Colonic mucosa (tissue), 4 donors: ENCODE measurements at regions not wholly inside any gene's neighbourhood (a gene's known extent, or its start where the extent isn't known, plus 50 kb on each side); places are given as distances from the start of the nearest gene placed in this dataset.

ENCODE experiments used
- DNase-seq: peaks from one replicate; pipeline ENCODE4 v3.0.0-alpha.2; 2020
- H3K27ac ChIP-seq: fragments of 200-600 bp; one replicate; pipeline ENCODE4 v1.8.0; 2021
- H3K27me3 ChIP-seq: fragments of 200-600 bp; one replicate; pipeline ENCODE4 v1.8.0; 2021
- H3K36me3 ChIP-seq: fragments of 200-600 bp; one replicate; pipeline ENCODE4 v1.8.0; 2021
- H3K4me1 ChIP-seq: fragments of 200-600 bp; one replicate; pipeline ENCODE4 v1.8.0; 2021; ENCODE audit warnings: mild to moderate bottlenecking
- H3K4me3 ChIP-seq: fragments of 200-600 bp; one replicate; pipeline ENCODE4 v1.8.0; 2021
- H3K9ac ChIP-seq, 2 donors: one replicate each; pipeline ENCODE4 v1.7.0; 2013; ENCODE audit warnings: control low read depth in 2 of 2, low read depth in 2 of 2, low read length in 2 of 2
- H3K9me3 ChIP-seq: fragments of 200-600 bp; one replicate; pipeline ENCODE4 v1.8.0; 2021
- CTCF ChIP-seq: fragments of 200-600 bp; IDR thresholded peaks from one replicate; pipeline ENCODE4 v1.8.0; 2022; ENCODE audit warnings: antibody characterized with exemption, mild to moderate bottlenecking
- intact Hi-C: fragments of 100-400 bp; cut with DNase I; formaldehyde crosslinking; loops from one replicate; pipeline ENCODE4 v1.14.1; 2022
- donor health status: healthy.
- donor health status: DM: no; HTN: no; CAD: no.
- donor health status: DM: no; HTN: no; CAD: no.

- Histone ChIP-seq H3K27ac (no peak overlapping the region), H3K36me3 (no peaks in the 10 kb centered on the region), H3K9me3 (no peaks in the 10 kb centered on the region), H3K4me1 (no peaks in the 10 kb centered on the region), H3K27me3 (no peaks in the 10 kb centered on the region), H3K9ac (no peak overlapping the region), H3K4me3 (no peak overlapping the region)
- no peak for TF ChIP-seq CTCF
- no peak for DNase-seq
- intact Hi-C loops: no loop called here
These were observed 116.4 kb upstream of the THBS2 start for GRCh38 chr6:169370054-169370453.

GRCh38 chr6:169368200-169368599 lies 114.6 kb upstream of the THBS2 start:
- DNase-seq: no peak
- Histone ChIP-seq H3K27ac (no peak overlapping the region), H3K4me1 (no peaks in the 10 kb centered on the region), H3K27me3 (no peaks in the 10 kb centered on the region), H3K9ac (no peak overlapping the region), H3K36me3 (no peaks in the 10 kb centered on the region), H3K9me3 (no peaks in the 10 kb centered on the region), H3K4me3 (no peak overlapping the region)
- no peak for TF ChIP-seq CTCF
- intact Hi-C loops: no loop called here

GRCh38 chr6:169367507-169367906 lies 113.9 kb upstream of the THBS2 start:
- no peak for DNase-seq
- no peak for TF ChIP-seq CTCF
- Histone ChIP-seq H3K9me3 (no peaks in the 10 kb centered on the region), H3K36me3 (no peaks in the 10 kb centered on the region), H3K4me3 (no peak overlapping the region), H3K9ac (no peak overlapping the region), H3K4me1 (no peaks in the 10 kb centered on the region), H3K27me3 (no peaks in the 10 kb centered on the region), H3K27ac (no peak overlapping the region)
- intact Hi-C loops: no loop called here

- no peak overlapping the region for H3K4me3 ChIP-seq
- DNase-seq: no peak
- intact Hi-C loops: no loop called here
- H3K27me3 ChIP-seq: no peaks in the 10 kb centered on the region
- no peaks in the 10 kb centered on the region for H3K4me1 ChIP-seq
- no peaks in the 10 kb centered on the region for H3K36me3 ChIP-seq
- H3K9me3 ChIP-seq: no peaks in the 10 kb centered on the region
- H3K27ac ChIP-seq: no peak overlapping the region
- no peak overlapping the region for H3K9ac ChIP-seq
- no peak for TF ChIP-seq CTCF
These were observed 112.7 kb upstream of the THBS2 start for GRCh38 chr6:169366258-169366901.

GRCh38 chr6:169365567-169366257 lies 112.1 kb upstream of the THBS2 start:
- no peak for TF ChIP-seq CTCF
- Histone ChIP-seq H3K4me1 (no peaks in the 10 kb centered on the region), H3K4me3 (no peak overlapping the region), H3K36me3 (no peaks in the 10 kb centered on the region), H3K9me3 (no peaks in the 10 kb centered on the region), H3K27me3 (no peaks in the 10 kb centered on the region), H3K27ac (no peak overlapping the region), H3K9ac (no peak overlapping the region)
- no peak for DNase-seq
- intact Hi-C loops: no loop called here
